ENCODE measurements at regions not wholly inside any gene's neighbourhood (a gene's known extent, or its start where the extent isn't known, plus 50 kb on each side); places are given as distances from the start of the nearest gene placed in this dataset.

- H3K27ac ChIP-seq (ENCODE audit: extremely low read length, insufficient read depth, low read length): no peak overlapping the region
- DNase-seq (ENCODE audit: low spot score) (no peak), FAIRE-seq (no peak), ATAC-seq (no peak)
- H2AFZ ChIP-seq (ENCODE audit: low read length): no peak overlapping the region
- intact Hi-C loops (cut with micrococcal nuclease; ENCODE audit: unreplicated experiment) (no loop called here), in situ Hi-C loops (cut with HindIII; ENCODE audit: extremely low pct_ligation_motif_present, low pct_unique_long_range_greater_than_20kb) (no loop called here)
- H3K4me1 ChIP-seq (ENCODE audit: insufficient read depth, low read length): no peaks in the 10 kb centered on the region
- no peaks in the 10 kb centered on the region for H3K36me3 ChIP-seq (replicated peaks in 1 of 2; ENCODE audit: control insufficient read depth in 1 of 2, insufficient read depth in 2 of 2, low read length in 2 of 2)
- peaks cover 8% of the 10 kb centered on the region; the same call in 1 of the 2 replicates for H3K9me3 ChIP-seq (ENCODE audit: low read length)
- H3K4me3 ChIP-seq (replicated peaks in 1 of 3; ENCODE audit: insufficient read depth in 1 of 3, low read depth in 2 of 3, low read length in 3 of 3): no peak overlapping the region
- H4K20me1 ChIP-seq (ENCODE audit: insufficient read depth, low read length): no peaks in the 10 kb centered on the region
- no peaks in the 10 kb centered on the region for H3K27me3 ChIP-seq (ENCODE audit: control insufficient read depth in 1 of 2, insufficient read depth in 2 of 2, low read length in 2 of 2)
- 20% methylated on average over 5 of the region's 5 CpGs for WGBS (ENCODE audit: low lambda C conversion rate)
- TF ChIP-seq XRCC5 (optimal IDR thresholded peaks at IDR 0.05; ENCODE audit: low read length): no peak
- no peak for TF ChIP-seq ZNF263 (CRISPR knock-in tag; IDR thresholded peaks at IDR 0.05)
- no peak for TF ChIP-seq POLR2G (IDR thresholded peaks at IDR 0.05; ENCODE audit: low read depth, low read length)
- no peak for TF ChIP-seq RXRB (CRISPR knock-in tag; IDR thresholded peaks at IDR 0.05; ENCODE audit: borderline replicate concordance)
- no peak for TF ChIP-seq SIN3A (IDR thresholded peaks at IDR 0.05; ENCODE audit: borderline replicate concordance, low read depth, low read length)
- TF ChIP-seq FIP1L1 (IDR thresholded peaks at IDR 0.05; ENCODE audit: borderline replicate concordance, insufficient read depth, low read depth, low read length): no peak
- TF ChIP-seq ZNF441 (CRISPR knock-in tag; IDR thresholded peaks at IDR 0.05; ENCODE audit: borderline replicate concordance): no peak
- POLR2A ChIA-PET: no interaction called here
- H3K9ac ChIP-seq (ENCODE audit: insufficient read depth, low read depth, low read length): no peak overlapping the region
- BruUV-seq (replicated peaks): no TSS peak
- no peaks in the 10 kb centered on the region for H3K79me2 ChIP-seq (ENCODE audit: insufficient read depth, low read length)
- CTCF ChIA-PET (ENCODE audit: low intra/inter-chr PET ratio, low total read pairs): no interaction called here
- H3K4me2 ChIP-seq (ENCODE audit: low read depth, low read length): no peak overlapping the region
Measured at GRCh38 chr15:47398594-47398993, 318.7 kb upstream of the SEMA6D start.

DNA sequence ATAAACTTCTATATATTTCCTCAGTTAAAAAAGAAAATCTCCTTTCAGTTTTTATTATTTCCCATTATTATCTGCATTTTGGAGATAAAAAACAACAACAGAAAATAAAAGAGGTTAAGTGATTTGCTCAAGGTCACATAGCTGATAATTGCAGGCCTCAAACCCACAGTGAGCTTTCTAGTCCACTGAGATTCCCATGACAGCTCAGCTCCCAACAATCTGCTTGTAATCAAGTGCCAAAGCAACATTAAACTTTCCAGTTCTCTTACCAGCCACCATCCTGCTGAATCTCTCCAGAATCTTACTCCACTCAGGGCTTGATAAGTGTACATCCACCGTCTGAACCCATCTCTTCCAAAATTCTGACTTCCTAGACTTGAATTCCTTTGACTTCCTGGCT is 318.2 kb upstream of the SEMA6D start:
- Histone ChIP-seq H3K36me3 (replicated peaks in 1 of 2; ENCODE audit: control insufficient read depth in 1 of 2, insufficient read depth in 2 of 2, low read length in 2 of 2) (no peaks in the 10 kb centered on the region), H2AFZ (ENCODE audit: low read length) (no peak overlapping the region), H3K79me2 (ENCODE audit: insufficient read depth, low read length) (no peaks in the 10 kb centered on the region), H3K27me3 (ENCODE audit: control insufficient read depth in 1 of 2, insufficient read depth in 2 of 2, low read length in 2 of 2) (no peaks in the 10 kb centered on the region), H3K27ac (ENCODE audit: extremely low read length, insufficient read depth, low read length) (no peak overlapping the region), H3K4me3 (replicated peaks in 1 of 3; ENCODE audit: insufficient read depth in 1 of 3, low read depth in 2 of 3, low read length in 3 of 3) (no peak overlapping the region), H3K9me3 (ENCODE audit: low read length) (peaks cover 10% of the 10 kb centered on the region; the same call in 1 of the 2 replicates), H3K4me2 (ENCODE audit: low read depth, low read length) (no peak overlapping the region), H4K20me1 (ENCODE audit: insufficient read depth, low read length) (no peaks in the 10 kb centered on the region), H3K4me1 (ENCODE audit: insufficient read depth, low read length) (no peaks in the 10 kb centered on the region), H3K9ac (ENCODE audit: insufficient read depth, low read depth, low read length) (no peak overlapping the region)
- 0% methylated on average over 1 of the region's 1 CpG for WGBS (ENCODE audit: low lambda C conversion rate)
- no peak for FAIRE-seq
- CTCF ChIA-PET (ENCODE audit: low intra/inter-chr PET ratio, low total read pairs): no interaction called here
- ATAC-seq: no peak
- no peak for DNase-seq (ENCODE audit: low spot score)
- in situ Hi-C loops (cut with HindIII; ENCODE audit: extremely low pct_ligation_motif_present, low pct_unique_long_range_greater_than_20kb) (no loop called here), intact Hi-C loops (cut with micrococcal nuclease; ENCODE audit: unreplicated experiment) (no loop called here)
- POLR2A ChIA-PET: no interaction called here
- no TSS peak for BruUV-seq (replicated peaks)
- TF ChIP-seq, protein P1, sequence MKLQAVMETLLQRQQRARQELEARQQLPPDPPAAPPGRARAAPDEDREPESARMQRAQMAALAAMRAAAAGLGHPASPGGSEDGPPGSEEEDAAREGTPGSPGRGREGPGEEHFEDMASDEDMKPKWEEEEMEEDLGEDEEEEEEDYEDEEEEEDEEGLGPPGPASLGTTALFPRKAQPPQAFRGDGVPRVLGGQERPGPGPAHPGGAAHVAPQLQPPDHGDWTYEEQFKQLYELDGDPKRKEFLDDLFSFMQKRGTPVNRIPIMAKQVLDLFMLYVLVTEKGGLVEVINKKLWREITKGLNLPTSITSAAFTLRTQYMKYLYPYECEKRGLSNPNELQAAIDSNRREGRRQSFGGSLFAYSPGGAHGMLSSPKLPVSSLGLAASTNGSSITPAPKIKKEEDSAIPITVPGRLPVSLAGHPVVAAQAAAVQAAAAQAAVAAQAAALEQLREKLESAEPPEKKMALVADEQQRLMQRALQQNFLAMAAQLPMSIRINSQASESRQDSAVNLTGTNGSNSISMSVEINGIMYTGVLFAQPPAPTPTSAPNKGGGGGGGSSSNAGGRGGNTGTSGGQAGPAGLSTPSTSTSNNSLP (IDR thresholded peaks at IDR 0.05; ENCODE audit: low read depth, low read length): no peak
- TF ChIP-seq, protein P2, sequence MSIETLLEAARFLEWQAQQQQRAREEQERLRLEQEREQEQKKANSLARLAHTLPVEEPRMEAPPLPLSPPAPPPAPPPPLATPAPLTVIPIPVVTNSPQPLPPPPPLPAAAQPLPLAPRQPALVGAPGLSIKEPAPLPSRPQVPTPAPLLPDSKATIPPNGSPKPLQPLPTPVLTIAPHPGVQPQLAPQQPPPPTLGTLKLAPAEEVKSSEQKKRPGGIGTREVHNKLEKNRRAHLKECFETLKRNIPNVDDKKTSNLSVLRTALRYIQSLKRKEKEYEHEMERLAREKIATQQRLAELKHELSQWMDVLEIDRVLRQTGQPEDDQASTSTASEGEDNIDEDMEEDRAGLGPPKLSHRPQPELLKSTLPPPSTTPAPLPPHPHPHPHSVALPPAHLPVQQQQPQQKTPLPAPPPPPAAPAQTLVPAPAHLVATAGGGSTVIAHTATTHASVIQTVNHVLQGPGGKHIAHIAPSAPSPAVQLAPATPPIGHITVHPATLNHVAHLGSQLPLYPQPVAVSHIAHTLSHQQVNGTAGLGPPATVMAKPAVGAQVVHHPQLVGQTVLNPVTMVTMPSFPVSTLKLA (IDR thresholded peaks at IDR 0.05): no peak
- no peak for TF ChIP-seq ZNF224 (CRISPR knock-in tag; IDR thresholded peaks at IDR 0.05)
- no peak for TF ChIP-seq ZNF138 (CRISPR knock-in tag; IDR thresholded peaks at IDR 0.05; ENCODE audit: low read depth)
- TF ChIP-seq ZNF749 (CRISPR knock-in tag; IDR thresholded peaks at IDR 0.05; ENCODE audit: borderline replicate concordance): no peak
- no peak for TF ChIP-seq PCBP2 (optimal IDR thresholded peaks at IDR 0.05; ENCODE audit: low read depth, low read length, poor library complexity, severe bottlenecking)
- TF ChIP-seq ZNF143 (CRISPR knock-in tag; IDR thresholded peaks at IDR 0.05): no peak
- TF ChIP-seq ATF7-NPFF (CRISPR knock-in tag; IDR thresholded peaks at IDR 0.05; ENCODE audit: low read depth): no peak
- no peak for TF ChIP-seq ERF (CRISPR knock-in tag; IDR thresholded peaks at IDR 0.05)
- no peak for TF ChIP-seq SRSF4 (IDR thresholded peaks at IDR 0.05; ENCODE audit: low read depth, low read length, poor library complexity, severe bottlenecking)
